Spleen (tissue), 11 donors: ENCODE measurements at regions not wholly inside any gene's neighbourhood (a gene's known extent, or its start where the extent isn't known, plus 50 kb on each side); places are given as distances from the start of the nearest gene placed in this dataset.
"Not testable (repeated sequence)": the region's sequence is repeated elsewhere in the genome, so short reads cannot be mapped to it uniquely, and the experiment has no call there.

ENCODE experiments used
- DNase-seq: peaks from one replicate; pipeline ENCODE4 v3.0.0-alpha.2; 2020
- H3K27ac ChIP-seq, 8 donors: fragments of 200-600 bp; sonication (generic) in 7 of 8; 1 replicate in 4 of 8; 2 replicates in 4 of 8; pipeline versions ENCODE4 v1.5.0 to v1.8.0; 2016 to 2021; ENCODE audit warnings: inconsistent platforms in 4 of 8, mild to moderate bottlenecking in 4 of 8, moderate library complexity in 1 of 8
- H3K27me3 ChIP-seq, 7 donors: fragments of 200-600 bp; sonication (generic) in 6 of 7; replicated peaks in 1 of 7; 1 replicate in 4 of 7; 2 replicates in 3 of 7; pipeline versions ENCODE4 v1.5.0 to v1.8.0; 2016 to 2021; ENCODE audit warnings: inconsistent platforms in 3 of 7, mild to moderate bottlenecking in 1 of 7
- H3K36me3 ChIP-seq, 6 donors: fragments of 200-600 bp; sonication (generic) in 5 of 6; 1 replicate in 4 of 6; 2 replicates in 2 of 6; pipeline versions ENCODE4 v1.5.0 to v1.8.0; 2016 to 2021; ENCODE audit warnings: inconsistent platforms in 2 of 6
- H3K4me1 ChIP-seq, 6 donors: fragments of 200-600 bp; sonication (generic) in 5 of 6; 1 replicate in 3 of 6; 2 replicates in 3 of 6; pipeline versions ENCODE4 v1.5.0 to v1.8.0; 2016 to 2021; ENCODE audit warnings: inconsistent platforms in 3 of 6
- H3K4me3 ChIP-seq, 8 donors: fragments of 200-600 bp; sonication (generic) in 7 of 8; 1 replicate in 4 of 8; 2 replicates in 4 of 8; pipeline versions ENCODE4 v1.5.0 to v1.8.0; 2016 to 2021; ENCODE audit warnings: inconsistent platforms in 4 of 8, mild to moderate bottlenecking in 4 of 8, moderate library complexity in 2 of 8
- H3K9me3 ChIP-seq, 8 donors: fragments of 200-600 bp; sonication (generic) in 7 of 8; 1 replicate in 4 of 8; 2 replicates in 4 of 8; pipeline versions ENCODE4 v1.5.0 to v1.8.0; 2016 to 2021; ENCODE audit warnings: inconsistent platforms in 4 of 8
- POLR2A ChIP-seq, 3 donors: fragments of 450-650 bp; IDR thresholded peaks; one replicate each; pipeline ENCODE4 v1.5.1; 2017; ENCODE audit warnings: antibody characterized with exemption in 3 of 3, mild to moderate bottlenecking in 1 of 3
- POLR2AphosphoS5 ChIP-seq, 3 donors: sonication (generic); formaldehyde crosslinking; IDR thresholded peaks; one replicate each; pipeline ENCODE4 v1.5.1; 2017; ENCODE audit warnings: antibody characterized with exemption in 3 of 3
- WGBS, 5 donors: extraction: QIAGEN DNeasy Blood & Tissue Kit in 3 of 5; methylation state at CpG; one replicate each; pipeline versions ENCODE4 v1.1.5 to v1.1.7; 2013 to 2018; 5-methylcytosine and 5-hydroxymethylcytosine counted together
- intact Hi-C: fragments of 100-400 bp; cut with DNase I; formaldehyde crosslinking; loops from one replicate; pipeline ENCODE4 v1.15.0; 2023; ENCODE audit warnings: low total_unique reads
- TF ChIP-seq, protein P1 (sequence below), 11 experiments: fragments of 200-600 bp in 7 of 11; fragments of 450-650 bp in 4 of 11; sonication (generic) in 4 of 11; IDR thresholded peaks in 8 of 11; conservative IDR thresholded peaks in 3 of 11; 1 replicate in 7 of 11; 2 replicates in 4 of 11; pipeline versions ENCODE4 v1.4.0 to v1.8.0; 2016 to 2021; ENCODE audit warnings: antibody characterized with exemption in 11 of 11, inconsistent platforms in 4 of 11, mild to moderate bottlenecking in 1 of 11
- donor health status: healthy with polysubstance abuse.
- donor health status: DM: no; HTN: no; CAD: no; lungs with moderate emphysema.
- donor health status: DM: no; HTN: no; CAD: no.
- donor health status: Bipolar disorder and iron deficiency.
- donor health status: healthy.
- donor health status: DM: no; HTN: no; CAD: no.
- donor health status: DM: yes; HTN: yes; CAD: no.

DNA sequence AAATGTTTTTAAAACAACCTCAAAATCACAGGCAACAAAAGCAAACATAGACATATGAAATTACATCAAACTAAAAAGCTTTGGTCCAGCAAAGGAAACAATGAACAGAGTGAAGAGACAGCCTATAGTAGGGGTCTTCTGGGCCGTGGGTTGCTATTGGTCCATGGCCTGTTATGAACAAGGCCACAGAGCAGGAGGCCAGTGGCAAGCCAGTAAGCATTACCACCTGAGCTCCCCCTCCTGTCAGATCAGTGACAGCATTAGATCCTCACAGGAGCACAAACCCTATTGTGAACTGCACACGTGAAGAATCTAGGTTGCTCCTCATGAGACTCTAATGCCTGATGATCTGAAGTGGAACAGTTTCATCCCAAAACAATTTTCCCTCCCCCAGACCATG lies 174.0 kb downstream of the DIO2 start:
- no peak for DNase-seq
- TF ChIP-seq, protein P1, sequence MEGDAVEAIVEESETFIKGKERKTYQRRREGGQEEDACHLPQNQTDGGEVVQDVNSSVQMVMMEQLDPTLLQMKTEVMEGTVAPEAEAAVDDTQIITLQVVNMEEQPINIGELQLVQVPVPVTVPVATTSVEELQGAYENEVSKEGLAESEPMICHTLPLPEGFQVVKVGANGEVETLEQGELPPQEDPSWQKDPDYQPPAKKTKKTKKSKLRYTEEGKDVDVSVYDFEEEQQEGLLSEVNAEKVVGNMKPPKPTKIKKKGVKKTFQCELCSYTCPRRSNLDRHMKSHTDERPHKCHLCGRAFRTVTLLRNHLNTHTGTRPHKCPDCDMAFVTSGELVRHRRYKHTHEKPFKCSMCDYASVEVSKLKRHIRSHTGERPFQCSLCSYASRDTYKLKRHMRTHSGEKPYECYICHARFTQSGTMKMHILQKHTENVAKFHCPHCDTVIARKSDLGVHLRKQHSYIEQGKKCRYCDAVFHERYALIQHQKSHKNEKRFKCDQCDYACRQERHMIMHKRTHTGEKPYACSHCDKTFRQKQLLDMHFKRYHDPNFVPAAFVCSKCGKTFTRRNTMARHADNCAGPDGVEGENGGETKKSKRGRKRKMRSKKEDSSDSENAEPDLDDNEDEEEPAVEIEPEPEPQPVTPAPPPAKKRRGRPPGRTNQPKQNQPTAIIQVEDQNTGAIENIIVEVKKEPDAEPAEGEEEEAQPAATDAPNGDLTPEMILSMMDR (IDR thresholded peaks at IDR 0.05 in 8 of 11, conservative IDR thresholded peaks at IDR 0.05 in 3 of 11): no peak
- TF ChIP-seq POLR2A (IDR thresholded peaks at IDR 0.05) (no peak), POLR2AphosphoS5 (IDR thresholded peaks at IDR 0.05) (no peak)
- H3K4me3 ChIP-seq: no peak overlapping the region
- peaks cover 0 to 11% (median under 1%) of the 10 kb centered on the region in 8 donors for H3K9me3 ChIP-seq
- no peaks in the 10 kb centered on the region for H3K36me3 ChIP-seq
- whole genome bisulfite sequencing, 5 donors: 50 to 83% (median 61%) methylated on average over 2 of the region's 2 CpGs
- no peaks in the 10 kb centered on the region for H3K27me3 ChIP-seq
- intact Hi-C loops: no loop called here
- no peak overlapping the region for H3K27ac ChIP-seq
- H3K4me1 ChIP-seq: no peaks in the 10 kb centered on the region

DNA sequence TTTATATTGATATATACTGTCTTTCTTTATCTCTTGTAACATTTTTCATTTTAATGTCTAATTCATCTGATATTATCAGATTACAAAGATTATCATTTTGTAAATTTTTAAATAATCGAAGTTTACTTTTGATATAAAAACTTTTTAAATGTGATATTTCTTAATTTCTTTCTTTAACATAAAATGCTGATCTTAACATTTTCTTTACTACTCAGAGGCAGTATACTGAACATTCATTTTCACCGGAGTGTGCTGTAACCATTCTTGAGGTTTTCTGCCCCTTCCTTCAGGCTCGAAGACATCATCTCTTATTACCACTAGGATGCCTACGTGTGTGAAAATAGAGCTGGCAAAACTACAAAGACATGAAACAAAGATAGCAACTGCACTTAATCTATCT lies 186.9 kb downstream of the DIO2 start:
- no peak overlapping the region for H3K27ac ChIP-seq

DNA sequence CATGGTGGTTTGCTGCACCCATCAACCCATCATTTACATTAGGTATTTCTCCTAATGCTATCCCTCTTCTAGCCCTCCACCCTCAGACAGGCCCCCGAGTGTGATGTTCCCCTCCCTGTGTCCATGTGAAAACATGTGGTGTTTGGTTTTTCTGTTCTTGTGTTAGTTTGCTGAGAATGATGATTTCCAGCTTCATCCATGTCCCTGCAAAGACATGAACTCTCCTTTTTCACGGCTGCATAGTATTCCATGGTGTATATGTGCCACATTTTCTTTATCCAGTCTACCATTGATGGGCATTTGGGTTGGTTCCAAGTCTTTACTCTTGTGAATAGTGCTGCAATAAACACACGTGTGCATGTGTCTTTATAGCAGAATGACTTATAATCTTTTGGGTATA lies 192.8 kb downstream of the DIO2 start:
- H3K4me3 ChIP-seq, DNase-seq, intact Hi-C loops, H3K27me3 ChIP-seq, H3K4me1 ChIP-seq, H3K36me3 ChIP-seq, H3K27ac ChIP-seq: not testable (repeated sequence)
- 74 to 88% (median 79%) methylated on average over 3 of the region's 3 CpGs for whole genome bisulfite sequencing, 5 donors
- peaks cover 0 to 26% (median 5%) of the 10 kb centered on the region in 8 donors for H3K9me3 ChIP-seq

More for the DNA sequence above, 186.9 kb downstream of the DIO2 start:
- DNase-seq: no peak
- intact Hi-C loops: no loop called here
- no peak overlapping the region for H3K4me3 ChIP-seq
- WGBS, 5 donors: 83 to 95% (median 88%) methylated on average over 4 of the region's 4 CpGs
- no peaks in the 10 kb centered on the region for H3K27me3 ChIP-seq
- H3K36me3 ChIP-seq: no peaks in the 10 kb centered on the region
- peaks cover 0 to 13% (median 8%) of the 10 kb centered on the region in 8 donors for H3K9me3 ChIP-seq
- TF ChIP-seq, protein P1 (IDR thresholded peaks at IDR 0.05 in 8 of 11, conservative IDR thresholded peaks at IDR 0.05 in 3 of 11): no peak
- TF ChIP-seq POLR2AphosphoS5 (IDR thresholded peaks at IDR 0.05): no peak
- TF ChIP-seq POLR2A (IDR thresholded peaks at IDR 0.05): no peak
- H3K4me1 ChIP-seq: no peaks in the 10 kb centered on the region

DNA sequence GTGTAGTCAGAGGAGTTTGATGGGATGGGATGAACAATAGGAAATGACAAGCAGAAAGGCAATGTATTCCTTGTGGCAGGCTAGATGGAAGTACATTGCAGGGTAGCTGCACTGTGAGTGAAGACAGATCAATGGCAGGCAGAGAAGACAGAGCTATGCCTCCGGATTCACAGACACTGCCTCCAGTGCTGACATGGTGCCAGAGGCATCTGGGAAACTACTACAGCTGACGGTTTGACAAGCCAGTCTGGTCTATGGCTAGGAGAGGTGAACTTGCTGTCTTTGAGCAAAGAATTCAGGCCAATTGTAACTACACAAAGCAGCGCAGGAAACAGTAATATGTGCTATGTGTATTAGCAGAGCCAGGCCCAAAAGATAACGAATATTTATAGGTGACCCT lies 193.5 kb downstream of the DIO2 start:
- H3K4me3 ChIP-seq: no peak overlapping the region
- no peaks in the 10 kb centered on the region for H3K27me3 ChIP-seq
- 68 to 84% (median 80%) methylated on average over 4 of the region's 4 CpGs for WGBS, 5 donors
- TF ChIP-seq, protein P1 (IDR thresholded peaks at IDR 0.05 in 8 of 11, conservative IDR thresholded peaks at IDR 0.05 in 3 of 11): no peak
- TF ChIP-seq POLR2AphosphoS5 (IDR thresholded peaks at IDR 0.05) (no peak), POLR2A (IDR thresholded peaks at IDR 0.05) (no peak)
- no peak for DNase-seq
- intact Hi-C loops: no loop called here
- no peaks in the 10 kb centered on the region for H3K4me1 ChIP-seq
- peaks cover 0 to 26% (median 5%) of the 10 kb centered on the region in 8 donors for H3K9me3 ChIP-seq
- no peak overlapping the region for H3K27ac ChIP-seq
- H3K36me3 ChIP-seq: no peaks in the 10 kb centered on the region

DNA sequence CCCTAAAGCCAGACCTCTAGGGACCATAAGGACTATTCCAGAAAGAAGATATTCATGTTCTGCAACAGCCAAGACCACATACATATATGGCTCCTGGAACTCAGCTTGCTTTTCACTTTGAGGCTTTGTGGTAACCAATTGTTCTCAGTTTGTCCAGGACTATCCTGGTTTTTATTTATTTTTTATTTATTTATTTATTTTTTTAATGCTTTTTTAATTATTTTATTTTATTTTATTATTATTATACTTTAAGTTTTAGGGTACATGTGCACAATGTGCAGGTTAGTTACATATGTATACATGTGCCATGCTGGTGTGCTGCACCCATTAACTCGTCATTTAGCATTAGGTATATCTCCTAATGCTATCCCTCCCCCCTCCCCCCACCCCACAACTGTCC lies 201.1 kb downstream of the DIO2 start:
- H3K9me3 ChIP-seq: peaks cover 0 to 18% (median 0%) of the 10 kb centered on the region in 8 donors
- H3K4me3 ChIP-seq, H3K27me3 ChIP-seq, DNase-seq, H3K27ac ChIP-seq, H3K36me3 ChIP-seq, H3K4me1 ChIP-seq, intact Hi-C loops: not testable (repeated sequence)
- WGBS, 5 donors: 71 to 78% methylated on average over 1 of the region's 1 CpG; no CpG with 5 or more reads in 3 of the 5 donors
